GM19463 (cell line): ENCODE measurements at regions not wholly inside any gene's neighbourhood (a gene's known extent, or its start where the extent isn't known, plus 50 kb on each side); places are given as distances from the start of the nearest gene placed in this dataset.

ENCODE experiments used
- ATAC-seq: cut with Tn5 transposase; IDR thresholded peaks from one replicate; pipeline ENCODE4 v1.9.1; 2021; ENCODE audit warnings: mild to moderate bottlenecking, moderate library complexity; ENCODE audit not compliant: unreplicated experiment

- no peak for ATAC-seq
These were observed 464.2 kb upstream of the DAB1 start for GRCh38 chr1:57887964-57888491.

GRCh38 chr1:57886376-57886775, 462.5 kb upstream of the DAB1 start:
- ATAC-seq: no peak

- no peak for ATAC-seq
These were observed 459.8 kb upstream of the DAB1 start for GRCh38 chr1:57883642-57883995.

- no peak for ATAC-seq
These were observed 459.2 kb upstream of the DAB1 start for GRCh38 chr1:57882934-57883641.

GRCh38 chr1:57882072-57882471, 458.2 kb upstream of the DAB1 start:
- no peak for ATAC-seq

GRCh38 chr1:57881639-57882038, 457.8 kb upstream of the DAB1 start:
- no peak for ATAC-seq

- no peak for ATAC-seq
These were observed 455.8 kb upstream of the DAB1 start for GRCh38 chr1:57879700-57880099.

- ATAC-seq: no peak
These were observed 450.6 kb upstream of the DAB1 start for GRCh38 chr1:57874418-57874877.

GRCh38 chr1:57872913-57873312, 449.1 kb upstream of the DAB1 start:
- ATAC-seq: no peak

- no peak for ATAC-seq
These were observed 445.0 kb upstream of the DAB1 start for GRCh38 chr1:57868908-57869307.

GRCh38 chr1:57868239-57868638, 444.4 kb upstream of the DAB1 start:
- no peak for ATAC-seq

- ATAC-seq: no peak
These were observed 443.1 kb upstream of the DAB1 start for GRCh38 chr1:57866998-57867397.

- ATAC-seq: no peak
These were observed 437.2 kb upstream of the DAB1 start for GRCh38 chr1:57860931-57861565.

- ATAC-seq: no peak
These were observed 436.5 kb upstream of the DAB1 start for GRCh38 chr1:57860325-57860724.

- no peak for ATAC-seq
These were observed 434.9 kb upstream of the DAB1 start for GRCh38 chr1:57858740-57859139.

GRCh38 chr1:57857809-57858208, 433.9 kb upstream of the DAB1 start:
- no peak for ATAC-seq

GRCh38 chr1:57854436-57854835, 430.6 kb upstream of the DAB1 start:
- no peak for ATAC-seq

GRCh38 chr1:57850176-57850940, 426.5 kb upstream of the DAB1 start:
- no peak for ATAC-seq

GRCh38 chr1:57848406-57848805, 424.5 kb upstream of the DAB1 start:
- no peak for ATAC-seq

- no peak for ATAC-seq
These were observed 421.2 kb upstream of the DAB1 start for GRCh38 chr1:57845041-57845440.

- ATAC-seq: no peak
These were observed 420.6 kb upstream of the DAB1 start for GRCh38 chr1:57844382-57844980.
